MM.1S (cell line): ENCODE measurements at regions not wholly inside any gene's neighbourhood (a gene's known extent, or its start where the extent isn't known, plus 50 kb on each side); places are given as distances from the start of the nearest gene placed in this dataset.

Experiments used
- DNase-seq: peaks from one replicate; pipeline ENCODE4 v3.0.0-alpha.2; 2015
- H2AFZ ChIP-seq: fragments of 300-600 bp; sonication (generic); 2 replicates; pipeline ENCODE4 v1.6.0; 2016; ENCODE audit warnings: antibody characterized with exemption, low read length
- H3F3A ChIP-seq: fragments of 300-600 bp; sonication (generic); 2 replicates; pipeline ENCODE4 v1.6.1; 2016; ENCODE audit warnings: mild to moderate bottlenecking, antibody characterized with exemption, low read length, moderate library complexity, mixed read lengths; ENCODE audit not compliant: insufficient read depth
- H3K27ac ChIP-seq: fragments of 300-600 bp; sonication (generic); 2 replicates; pipeline ENCODE4 v1.5.1; 2016; ENCODE audit warnings: mild to moderate bottlenecking, low read length
- H3K27me3 ChIP-seq: fragments of 300-600 bp; sonication (generic); replicated peaks from 2 replicates; pipeline ENCODE4 v1.6.0; 2016; ENCODE audit warnings: low read length; ENCODE audit not compliant: insufficient read depth
- H3K36me3 ChIP-seq: fragments of 300-600 bp; sonication (generic); replicated peaks from 2 replicates; pipeline ENCODE4 v1.6.1; 2016; ENCODE audit warnings: mild to moderate bottlenecking, low read length, mixed read lengths; ENCODE audit not compliant: insufficient read depth
- H3K4me1 ChIP-seq: fragments of 300-600 bp; sonication (generic); 2 replicates; pipeline ENCODE4 v1.6.1; 2016; ENCODE audit warnings: low read length, mixed read lengths
- H3K4me2 ChIP-seq: fragments of 300-600 bp; sonication (generic); 2 replicates; pipeline ENCODE4 v1.6.0; 2016; ENCODE audit warnings: low read depth, low read length
- H3K4me3 ChIP-seq: fragments of 300-600 bp; sonication (generic); 2 replicates; pipeline ENCODE4 v1.5.1; 2016; ENCODE audit warnings: low read length, mixed read lengths
- H3K79me2 ChIP-seq: fragments of 300-600 bp; sonication (generic); 2 replicates; pipeline ENCODE4 v1.6.1; 2016; ENCODE audit warnings: mixed run types, low read length, mixed read lengths
- H3K9ac ChIP-seq: fragments of 300-600 bp; sonication (generic); 2 replicates; pipeline ENCODE4 v1.6.1; 2016; ENCODE audit warnings: low read length, mixed read lengths
- H3K9me2 ChIP-seq: fragments of 300-600 bp; sonication (generic); replicated peaks from 2 replicates; pipeline ENCODE4 v1.6.1; 2016; ENCODE audit warnings: mild to moderate bottlenecking, low read length, mixed read lengths; ENCODE audit not compliant: insufficient read depth
- H3K9me3 ChIP-seq: fragments of 300-600 bp; sonication (generic); replicated peaks from 2 replicates; pipeline ENCODE4 v1.6.1; 2016; ENCODE audit warnings: mild to moderate bottlenecking, low read length, mixed read lengths; ENCODE audit not compliant: insufficient read depth
- H4K20me1 ChIP-seq: fragments of 300-600 bp; sonication (generic); 2 replicates; pipeline ENCODE4 v1.6.1; 2016; ENCODE audit warnings: mild to moderate bottlenecking, low read length, moderate library complexity, mixed read lengths; ENCODE audit not compliant: insufficient read depth
- CTCF ChIP-seq: fragments of 300-600 bp; sonication (generic); IDR thresholded peaks from 2 replicates; pipeline ENCODE4 v1.5.1; 2016; ENCODE audit warnings: antibody characterized with exemption, low read length, mixed read lengths
- EZH2 ChIP-seq: fragments of 300-600 bp; sonication (generic); optimal IDR thresholded peaks from 2 replicates; pipeline ENCODE3; 2017; ENCODE audit warnings: low read depth, mild to moderate bottlenecking, antibody characterized with exemption, low read length, mixed read lengths
- EZH2phosphoT487 ChIP-seq: fragments of 300-600 bp; sonication (generic); IDR thresholded peaks from 2 replicates; pipeline ENCODE4 v1.6.1; 2018; ENCODE audit warnings: antibody characterized with exemption, low read length

GRCh38 chr11:15859411-15859810 lies 496.9 kb downstream of the SOX6 start:
- H3K4me2 ChIP-seq, result no peak overlapping the region
- TF ChIP-seq CTCF (no peak), EZH2phosphoT487 (no peak), EZH2 (no peak)
- no peaks in the 10 kb centered on the region for H3K9me3 ChIP-seq
- H3K27me3 ChIP-seq, result no peaks in the 10 kb centered on the region
- H3K4me3 ChIP-seq, result no peak overlapping the region
- no peaks in the 10 kb centered on the region for H3F3A ChIP-seq
- H3K4me1 ChIP-seq, result no peaks in the 10 kb centered on the region
- H3K36me3 ChIP-seq, result no peaks in the 10 kb centered on the region
- H3K9me2 ChIP-seq, result no peaks in the 10 kb centered on the region
- H4K20me1 ChIP-seq, result no peaks in the 10 kb centered on the region
- H3K79me2 ChIP-seq, result no peaks in the 10 kb centered on the region
- no peak overlapping the region for H3K27ac ChIP-seq
- no peak for DNase-seq
- no peak overlapping the region for H2AFZ ChIP-seq
- H3K9ac ChIP-seq, result no peak overlapping the region

GRCh38 chr11:15861256-15861655 lies 495.1 kb downstream of the SOX6 start:
- Histone ChIP-seq H3K36me3 (no peaks in the 10 kb centered on the region), H3K9me3 (no peaks in the 10 kb centered on the region), H2AFZ (no peak overlapping the region), H3K79me2 (no peaks in the 10 kb centered on the region), H3K4me1 (no peaks in the 10 kb centered on the region), H3K4me2 (no peak overlapping the region), H3K4me3 (no peak overlapping the region), H3K27ac (no peak overlapping the region), H3F3A (no peaks in the 10 kb centered on the region), H3K9ac (no peak overlapping the region), H3K27me3 (no peaks in the 10 kb centered on the region), H3K9me2 (no peaks in the 10 kb centered on the region), H4K20me1 (no peaks in the 10 kb centered on the region)
- no peak for TF ChIP-seq CTCF
- no peak for TF ChIP-seq EZH2
- no peak for TF ChIP-seq EZH2phosphoT487
- DNase-seq, result no peak

GRCh38 chr11:15863411-15863810 lies 492.9 kb downstream of the SOX6 start:
- DNase-seq, result no peak
- H3K27me3 ChIP-seq, result no peaks in the 10 kb centered on the region
- H3F3A ChIP-seq, result no peaks in the 10 kb centered on the region
- H3K9me3 ChIP-seq, result no peaks in the 10 kb centered on the region
- H3K27ac ChIP-seq, result no peak overlapping the region
- TF ChIP-seq EZH2phosphoT487, result no peak
- no peak for TF ChIP-seq CTCF
- H3K9ac ChIP-seq, result no peak overlapping the region
- no peaks in the 10 kb centered on the region for H3K79me2 ChIP-seq
- H2AFZ ChIP-seq, result no peak overlapping the region
- H3K4me3 ChIP-seq, result no peak overlapping the region
- no peaks in the 10 kb centered on the region for H3K9me2 ChIP-seq
- no peaks in the 10 kb centered on the region for H3K36me3 ChIP-seq
- no peaks in the 10 kb centered on the region for H3K4me1 ChIP-seq
- no peaks in the 10 kb centered on the region for H4K20me1 ChIP-seq
- H3K4me2 ChIP-seq, result no peak overlapping the region
